Type B pancreatic cell (in vitro differentiated cells): ENCODE measurements at regions not wholly inside any gene's neighbourhood (a gene's known extent, or its start where the extent isn't known, plus 50 kb on each side); places are given as distances from the start of the nearest gene placed in this dataset.

ENCODE experiments used
- DNase-seq: peaks from one replicate; pipeline ENCODE4 v3.0.0; 2021; ENCODE audit warnings: mixed read lengths; ENCODE audit not compliant: unreplicated experiment; ENCODE audit errors: extremely low spot score
- H3K27ac Mint-ChIP-seq: 2 replicates; pipeline ENCODE4 v1.8.0; 2021; ENCODE audit warnings: mild to moderate bottlenecking, mixed read lengths
- H3K27me3 Mint-ChIP-seq: 2 replicates; pipeline ENCODE4 v1.8.0; 2021; ENCODE audit warnings: mixed read lengths
- H3K36me3 Mint-ChIP-seq: 2 replicates; pipeline ENCODE4 v1.8.0; 2021; ENCODE audit warnings: mixed read lengths
- H3K4me1 Mint-ChIP-seq: one replicate; pipeline ENCODE4 v1.8.0; 2021; ENCODE audit warnings: mixed read lengths; ENCODE audit not compliant: unreplicated experiment
- H3K4me3 Mint-ChIP-seq: 2 replicates; pipeline ENCODE4 v1.8.0; 2021; ENCODE audit warnings: mild to moderate bottlenecking, mixed read lengths
- H3K9me3 Mint-ChIP-seq: 2 replicates; pipeline ENCODE4 v1.8.0; 2021; ENCODE audit warnings: mixed read lengths
- TF ChIP-seq, protein P1 (sequence below): fragments of 200-600 bp; sonication (generic); conservative IDR thresholded peaks from 2 replicates; pipeline ENCODE4 v1.5.0; 2021; ENCODE audit warnings: antibody characterized with exemption, mild to moderate bottlenecking

DNA sequence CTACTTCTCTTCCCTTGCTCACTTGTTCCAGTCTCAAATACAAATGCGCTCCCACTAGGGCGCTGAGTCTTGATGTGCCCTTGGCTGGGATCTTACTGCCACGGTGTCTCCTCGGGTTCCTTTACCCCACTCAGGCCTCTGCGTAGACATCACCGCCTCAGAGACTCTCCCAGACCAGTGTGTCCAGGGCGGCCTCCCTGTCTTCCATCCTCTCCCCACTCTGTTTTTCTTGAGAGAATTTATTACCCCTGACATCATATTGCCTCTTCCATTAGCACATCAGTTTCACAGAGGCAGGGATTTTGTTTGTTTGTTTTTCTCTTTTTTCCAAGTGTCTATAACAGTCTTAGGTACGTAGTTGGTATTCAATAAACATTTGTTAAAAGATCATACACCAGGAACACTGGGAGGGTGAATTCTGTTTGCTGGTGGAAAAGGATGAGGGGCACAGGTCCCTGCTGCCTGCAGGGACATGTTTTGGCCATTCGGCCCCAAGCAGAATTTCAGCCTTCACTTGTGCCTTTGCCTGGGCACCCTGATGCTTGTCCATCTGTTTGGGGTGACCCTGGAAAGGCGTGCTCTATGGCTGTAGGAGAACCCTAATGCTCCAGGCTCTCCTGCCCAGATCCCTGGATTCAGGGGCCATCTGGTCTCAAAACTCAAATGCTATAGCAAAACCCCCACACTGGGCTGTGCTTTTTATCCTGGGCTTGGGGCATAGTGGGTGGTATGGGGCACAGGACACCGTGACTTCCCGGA, 55.0 kb downstream of the RPL37A start:
- H3K9me3 Mint-ChIP-seq = no peaks in the 10 kb centered on the region
- H3K27me3 Mint-ChIP-seq = no peaks in the 10 kb centered on the region
- no peak overlapping the region for H3K4me3 Mint-ChIP-seq
- DNase-seq = no peak
- peaks cover 41% of the 10 kb centered on the region for H3K4me1 Mint-ChIP-seq
- H3K27ac Mint-ChIP-seq = peak overlapping the region; percentile 8
- TF ChIP-seq, protein P1, sequence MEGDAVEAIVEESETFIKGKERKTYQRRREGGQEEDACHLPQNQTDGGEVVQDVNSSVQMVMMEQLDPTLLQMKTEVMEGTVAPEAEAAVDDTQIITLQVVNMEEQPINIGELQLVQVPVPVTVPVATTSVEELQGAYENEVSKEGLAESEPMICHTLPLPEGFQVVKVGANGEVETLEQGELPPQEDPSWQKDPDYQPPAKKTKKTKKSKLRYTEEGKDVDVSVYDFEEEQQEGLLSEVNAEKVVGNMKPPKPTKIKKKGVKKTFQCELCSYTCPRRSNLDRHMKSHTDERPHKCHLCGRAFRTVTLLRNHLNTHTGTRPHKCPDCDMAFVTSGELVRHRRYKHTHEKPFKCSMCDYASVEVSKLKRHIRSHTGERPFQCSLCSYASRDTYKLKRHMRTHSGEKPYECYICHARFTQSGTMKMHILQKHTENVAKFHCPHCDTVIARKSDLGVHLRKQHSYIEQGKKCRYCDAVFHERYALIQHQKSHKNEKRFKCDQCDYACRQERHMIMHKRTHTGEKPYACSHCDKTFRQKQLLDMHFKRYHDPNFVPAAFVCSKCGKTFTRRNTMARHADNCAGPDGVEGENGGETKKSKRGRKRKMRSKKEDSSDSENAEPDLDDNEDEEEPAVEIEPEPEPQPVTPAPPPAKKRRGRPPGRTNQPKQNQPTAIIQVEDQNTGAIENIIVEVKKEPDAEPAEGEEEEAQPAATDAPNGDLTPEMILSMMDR = no peak
- no peaks in the 10 kb centered on the region for H3K36me3 Mint-ChIP-seq

DNA sequence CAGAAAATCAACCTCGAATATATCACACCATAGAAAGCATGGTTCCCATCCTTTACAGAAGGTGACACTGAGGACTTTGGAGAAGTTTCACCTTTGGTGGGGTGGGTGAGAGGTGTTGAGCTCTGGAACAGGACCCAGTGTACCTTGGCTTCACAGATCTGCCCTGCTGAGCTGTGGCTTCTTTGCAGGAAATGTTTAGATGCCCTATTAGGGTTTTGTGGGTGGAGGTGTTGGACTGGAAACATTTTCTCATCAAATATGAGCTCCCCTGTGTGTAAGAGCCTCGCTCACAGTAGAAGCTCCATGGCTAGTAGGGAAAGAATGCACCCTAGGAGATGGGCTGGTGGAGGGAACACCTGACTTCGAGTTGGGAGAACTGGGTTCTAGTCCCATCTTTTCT, 55.6 kb downstream of the RPL37A start:
- peaks cover 45% of the 10 kb centered on the region for H3K4me1 Mint-ChIP-seq

DNA sequence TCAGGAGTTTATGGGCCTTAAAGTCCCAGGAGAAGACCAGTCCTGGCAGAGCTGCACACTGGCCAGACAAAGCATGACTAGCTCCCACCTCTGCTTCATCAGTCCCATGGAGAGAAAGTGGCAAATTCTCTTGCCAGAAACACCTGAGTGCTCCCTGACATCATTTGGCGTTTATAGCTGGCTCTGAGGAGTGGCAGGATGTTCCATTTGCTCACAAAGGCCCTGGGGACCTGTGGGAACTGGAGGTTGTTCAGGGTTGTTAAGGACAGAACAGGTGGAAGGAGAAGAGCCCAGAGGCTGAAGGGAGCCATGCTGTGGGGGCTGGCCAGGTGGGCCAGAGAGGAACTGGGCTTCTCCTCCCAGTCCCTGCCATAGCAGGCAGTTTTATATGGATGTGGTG, 56.1 kb downstream of the RPL37A start:
- no peak overlapping the region for H3K4me3 Mint-ChIP-seq
- H3K36me3 Mint-ChIP-seq = no peaks in the 10 kb centered on the region
- H3K27ac Mint-ChIP-seq = no peak overlapping the region
- TF ChIP-seq, protein P1 = no peak
- H3K9me3 Mint-ChIP-seq = no peaks in the 10 kb centered on the region
- no peak for DNase-seq
- no peaks in the 10 kb centered on the region for H3K27me3 Mint-ChIP-seq
- peaks cover 48% of the 10 kb centered on the region for H3K4me1 Mint-ChIP-seq

More for the DNA sequence above, 55.6 kb downstream of the RPL37A start:
- H3K9me3 Mint-ChIP-seq = no peaks in the 10 kb centered on the region
- DNase-seq = no peak
- TF ChIP-seq, protein P1 = no peak
- H3K27ac Mint-ChIP-seq = no peak overlapping the region
- no peaks in the 10 kb centered on the region for H3K36me3 Mint-ChIP-seq
- H3K4me3 Mint-ChIP-seq = no peak overlapping the region
- H3K27me3 Mint-ChIP-seq = no peaks in the 10 kb centered on the region

DNA sequence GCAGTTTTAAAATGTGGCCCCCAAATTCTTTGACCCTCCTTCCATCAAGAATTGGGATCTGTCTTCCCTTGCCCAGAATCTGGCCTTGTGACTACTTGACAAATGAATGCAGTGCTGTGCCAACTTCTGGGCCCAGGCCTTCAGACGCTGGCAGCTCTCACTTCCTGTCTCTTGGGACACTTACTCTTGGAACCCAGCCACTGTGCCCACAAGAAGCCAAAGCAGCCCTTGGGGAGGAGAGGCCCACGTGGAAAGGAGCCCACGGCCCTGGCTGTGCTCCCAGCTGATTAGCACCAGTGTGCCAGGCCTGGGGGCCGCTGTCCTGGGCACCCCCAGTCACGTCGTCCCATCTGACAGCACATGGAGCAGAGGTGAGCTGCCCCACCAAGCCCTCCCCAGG, 56.6 kb downstream of the RPL37A start:
- Mint-ChIP-seq H3K27me3 (no peaks in the 10 kb centered on the region), H3K27ac (no peak overlapping the region), H3K9me3 (no peaks in the 10 kb centered on the region), H3K4me3 (no peak overlapping the region), H3K4me1 (peaks cover 45% of the 10 kb centered on the region), H3K36me3 (no peaks in the 10 kb centered on the region)
- TF ChIP-seq, protein P1 = no peak
- no peak for DNase-seq

DNA sequence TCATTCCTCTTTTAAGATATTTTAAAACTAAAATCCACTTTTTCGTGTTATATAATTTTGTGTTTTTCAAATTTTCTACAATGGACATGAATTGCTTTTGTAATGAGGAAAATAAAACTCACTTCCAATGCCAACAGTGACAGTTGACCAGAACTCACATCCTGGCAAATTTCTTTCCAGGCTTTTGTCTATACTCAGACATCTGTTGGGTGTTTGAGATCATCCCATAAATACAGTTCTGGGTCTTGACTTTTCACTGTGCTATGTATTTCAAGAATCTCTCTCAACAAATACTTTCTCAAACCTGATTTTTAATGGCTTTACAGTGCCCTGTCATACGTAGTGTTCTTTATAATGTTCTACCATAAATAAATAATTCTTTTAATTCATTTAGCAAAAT, 57.6 kb downstream of the RPL37A start:
- no peaks in the 10 kb centered on the region for H3K36me3 Mint-ChIP-seq
- no peak for DNase-seq
- H3K27me3 Mint-ChIP-seq = no peaks in the 10 kb centered on the region
- TF ChIP-seq, protein P1 = no peak
- H3K4me3 Mint-ChIP-seq = no peak overlapping the region
- H3K9me3 Mint-ChIP-seq = no peaks in the 10 kb centered on the region
- H3K4me1 Mint-ChIP-seq = peaks cover 42% of the 10 kb centered on the region
- no peak overlapping the region for H3K27ac Mint-ChIP-seq
